ENCODE measurements at regions not wholly inside any gene's neighbourhood (a gene's known extent, or its start where the extent isn't known, plus 50 kb on each side); places are given as distances from the start of the nearest gene placed in this dataset.

GRCh38 chr2:242035858-242036652 is 166.5 kb downstream of the RTP5 start:
- H3K4me1 ChIP-seq (ENCODE audit: control insufficient read depth in 1 of 2, low read depth in 2 of 2): no peaks in the 10 kb centered on the region
- H3K4me3 ChIP-seq: no peak overlapping the region
- no peaks in the 10 kb centered on the region for H3K27me3 ChIP-seq (replicated peaks; ENCODE audit: insufficient read depth)
- H3K36me3 ChIP-seq: no peaks in the 10 kb centered on the region
- ATAC-seq (ENCODE audit: insufficient number of reproducible peaks, low FRiP score, low read depth): no peak
- no peak for DNase-seq (ENCODE audit: low spot score)
- no peak overlapping the region for H3K27ac ChIP-seq
- no peak for TF ChIP-seq CTCF (IDR thresholded peaks at IDR 0.05)
- H3K9me3 ChIP-seq: no peaks in the 10 kb centered on the region

DNA sequence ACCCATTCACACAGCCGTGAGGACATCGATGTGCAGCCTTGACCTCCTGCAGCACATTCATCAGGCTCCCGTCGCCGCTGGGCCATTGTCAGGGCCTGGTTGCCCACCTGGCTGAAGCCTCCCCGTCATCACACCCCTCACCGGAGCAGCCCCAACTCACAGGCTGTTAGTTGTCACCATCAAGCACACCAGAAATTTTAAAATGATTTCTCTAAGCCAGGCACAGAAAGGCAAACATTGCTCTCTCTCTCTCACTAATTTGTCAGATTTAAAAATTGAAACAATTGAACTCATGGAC is 167.1 kb downstream of the RTP5 start:
- TF ChIP-seq CTCF (IDR thresholded peaks at IDR 0.05): no peak
- Histone ChIP-seq H3K4me1 (ENCODE audit: control insufficient read depth in 1 of 2, low read depth in 2 of 2) (no peaks in the 10 kb centered on the region), H3K27ac (no peak overlapping the region), H3K36me3 (no peaks in the 10 kb centered on the region), H3K9me3 (no peaks in the 10 kb centered on the region), H3K27me3 (replicated peaks; ENCODE audit: insufficient read depth) (no peaks in the 10 kb centered on the region), H3K4me3 (no peak overlapping the region)
- DNase-seq (ENCODE audit: low spot score) (no peak), ATAC-seq (ENCODE audit: insufficient number of reproducible peaks, low FRiP score, low read depth) (no peak)

DNA sequence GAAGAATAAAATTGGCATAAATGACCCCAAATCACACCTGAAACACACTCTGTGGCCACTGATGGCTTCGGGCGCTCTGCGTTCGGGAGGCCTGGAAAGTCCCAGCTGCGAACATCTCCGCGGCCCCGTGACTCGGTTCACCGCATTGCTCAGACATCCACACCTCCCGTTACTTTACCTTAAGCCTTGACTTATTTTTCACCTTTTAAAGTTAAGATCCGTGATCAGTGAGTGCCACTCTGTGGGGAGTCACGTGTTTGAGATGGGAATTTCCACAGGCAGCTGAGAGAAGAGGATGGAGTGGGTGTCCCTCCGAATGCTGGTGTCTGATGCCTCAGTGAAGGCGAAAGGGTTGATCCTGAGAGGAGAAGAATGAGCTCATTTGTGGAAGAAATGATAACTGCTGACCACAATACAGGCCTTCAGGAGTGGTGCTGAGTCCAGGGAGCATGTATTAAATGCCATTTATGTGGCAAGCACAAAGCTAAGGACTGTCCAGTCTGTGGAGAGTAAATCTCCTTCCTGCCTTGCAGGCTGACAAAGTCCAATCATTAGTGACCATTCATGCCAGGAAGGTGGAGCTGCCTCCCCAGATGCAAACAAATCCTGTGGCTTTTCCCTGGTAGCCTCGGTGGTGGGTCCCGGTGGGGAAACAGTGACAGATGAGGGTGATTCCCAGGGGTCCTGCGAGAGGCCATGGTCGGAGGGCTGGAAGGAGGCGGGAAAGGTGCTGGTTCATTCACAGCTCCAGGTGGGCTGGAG is 168.8 kb downstream of the RTP5 start:
- H3K4me3 ChIP-seq: no peak overlapping the region
- H3K9me3 ChIP-seq: no peaks in the 10 kb centered on the region
- H3K36me3 ChIP-seq: no peaks in the 10 kb centered on the region
- no peaks in the 10 kb centered on the region for H3K27me3 ChIP-seq (replicated peaks; ENCODE audit: insufficient read depth)
- no peaks in the 10 kb centered on the region for H3K4me1 ChIP-seq (ENCODE audit: control insufficient read depth in 1 of 2, low read depth in 2 of 2)
- no peak overlapping the region for H3K27ac ChIP-seq
- DNase-seq (ENCODE audit: low spot score) (no peak), ATAC-seq (ENCODE audit: insufficient number of reproducible peaks, low FRiP score, low read depth) (no peak)
- no peak for TF ChIP-seq CTCF (IDR thresholded peaks at IDR 0.05)

- Histone ChIP-seq H3K9me3 (no peaks in the 10 kb centered on the region), H3K27ac (no peak overlapping the region), H3K4me1 (ENCODE audit: control insufficient read depth in 1 of 2, low read depth in 2 of 2) (no peaks in the 10 kb centered on the region), H3K36me3 (no peaks in the 10 kb centered on the region), H3K27me3 (replicated peaks; ENCODE audit: insufficient read depth) (no peaks in the 10 kb centered on the region), H3K4me3 (no peak overlapping the region)
- ATAC-seq (ENCODE audit: insufficient number of reproducible peaks, low FRiP score, low read depth) (no peak), DNase-seq (ENCODE audit: low spot score) (no peak)
- TF ChIP-seq CTCF (IDR thresholded peaks at IDR 0.05): no peak
Measured at GRCh38 chr2:242038928-242039341, 169.4 kb downstream of the RTP5 start.

DNA sequence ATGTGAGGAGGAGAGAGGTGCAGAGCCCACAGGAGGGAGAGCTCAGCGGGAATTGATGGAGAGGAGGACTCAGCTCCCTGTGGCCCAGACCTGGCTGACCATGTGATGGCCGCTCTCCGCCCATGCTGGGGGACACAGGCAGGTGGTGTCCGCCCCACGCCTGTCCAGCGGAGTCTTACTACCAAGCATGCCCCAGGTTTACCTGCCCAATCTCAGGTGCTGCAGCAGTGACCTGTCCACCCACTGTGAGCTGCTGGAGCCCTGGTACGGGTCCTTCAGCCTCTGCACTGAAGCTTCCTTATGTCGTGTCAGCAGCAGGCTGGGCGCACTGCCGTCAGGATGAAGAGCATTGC is 170.8 kb downstream of the RTP5 start:
- no peak for ATAC-seq (ENCODE audit: insufficient number of reproducible peaks, low FRiP score, low read depth)

More for the DNA sequence above, 170.8 kb downstream of the RTP5 start:
- H3K9me3 ChIP-seq: no peaks in the 10 kb centered on the region
- H3K36me3 ChIP-seq: no peaks in the 10 kb centered on the region
- H3K4me3 ChIP-seq: no peak overlapping the region
- H3K27me3 ChIP-seq (replicated peaks; ENCODE audit: insufficient read depth): no peaks in the 10 kb centered on the region
- no peak for DNase-seq (ENCODE audit: low spot score)
- no peaks in the 10 kb centered on the region for H3K4me1 ChIP-seq (ENCODE audit: control insufficient read depth in 1 of 2, low read depth in 2 of 2)
- no peak for TF ChIP-seq CTCF (IDR thresholded peaks at IDR 0.05)
- no peak overlapping the region for H3K27ac ChIP-seq
